ENCODE measurements at regions not wholly inside any gene's neighbourhood (a gene's known extent, or its start where the extent isn't known, plus 50 kb on each side); places are given as distances from the start of the nearest gene placed in this dataset.

- intact Hi-C loops (cut with DNase I), result no loop called here
Observed at GRCh38 chr5:135087950-135088349, 53.9 kb upstream of the PITX1 start.

GRCh38 chr5:135085936-135086725, 52.1 kb upstream of the PITX1 start:
- Histone ChIP-seq H3K4me3 (no peak overlapping the region), H3K27me3 (no peaks in the 10 kb centered on the region), H3K9me3 (peaks cover 0 to 5% (median 3%) of the 10 kb centered on the region in 4 donors), H3K36me3 (no peaks in the 10 kb centered on the region), H3K4me1 (peaks cover 0 to 10% (median 3%) of the 10 kb centered on the region in 4 donors), H3K27ac (no peak overlapping the region)
- TF ChIP-seq, protein P1, sequence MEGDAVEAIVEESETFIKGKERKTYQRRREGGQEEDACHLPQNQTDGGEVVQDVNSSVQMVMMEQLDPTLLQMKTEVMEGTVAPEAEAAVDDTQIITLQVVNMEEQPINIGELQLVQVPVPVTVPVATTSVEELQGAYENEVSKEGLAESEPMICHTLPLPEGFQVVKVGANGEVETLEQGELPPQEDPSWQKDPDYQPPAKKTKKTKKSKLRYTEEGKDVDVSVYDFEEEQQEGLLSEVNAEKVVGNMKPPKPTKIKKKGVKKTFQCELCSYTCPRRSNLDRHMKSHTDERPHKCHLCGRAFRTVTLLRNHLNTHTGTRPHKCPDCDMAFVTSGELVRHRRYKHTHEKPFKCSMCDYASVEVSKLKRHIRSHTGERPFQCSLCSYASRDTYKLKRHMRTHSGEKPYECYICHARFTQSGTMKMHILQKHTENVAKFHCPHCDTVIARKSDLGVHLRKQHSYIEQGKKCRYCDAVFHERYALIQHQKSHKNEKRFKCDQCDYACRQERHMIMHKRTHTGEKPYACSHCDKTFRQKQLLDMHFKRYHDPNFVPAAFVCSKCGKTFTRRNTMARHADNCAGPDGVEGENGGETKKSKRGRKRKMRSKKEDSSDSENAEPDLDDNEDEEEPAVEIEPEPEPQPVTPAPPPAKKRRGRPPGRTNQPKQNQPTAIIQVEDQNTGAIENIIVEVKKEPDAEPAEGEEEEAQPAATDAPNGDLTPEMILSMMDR (IDR thresholded peaks at IDR 0.05), result no peak
- TF ChIP-seq EP300 (IDR thresholded peaks at IDR 0.05), result no peak
- peak; percentile 38 for DNase-seq
- intact Hi-C loops (cut with DNase I), result no loop called here
- WGBS, 2 donors, result 90 to 93% methylated on average over 17 of the region's 17 CpGs

More at GRCh38 chr5:135087950-135088349, 53.9 kb upstream of the PITX1 start:
- no peak for DNase-seq
- H3K27ac ChIP-seq, result no peak overlapping the region
- no peaks in the 10 kb centered on the region for H3K36me3 ChIP-seq
- no peaks in the 10 kb centered on the region for H3K27me3 ChIP-seq
- H3K4me1 ChIP-seq, result peaks cover 0 to 10% (median 3%) of the 10 kb centered on the region in 4 donors
- H3K9me3 ChIP-seq, result no peaks in the 10 kb centered on the region
- WGBS, 2 donors, result 82 to 85% methylated on average over 1 of the region's 1 CpG
- TF ChIP-seq, protein P1 (IDR thresholded peaks at IDR 0.05), result no peak
- TF ChIP-seq POLR2AphosphoS5 (IDR thresholded peaks at IDR 0.05) (no peak), EP300 (IDR thresholded peaks at IDR 0.05) (no peak), POLR2A (IDR thresholded peaks at IDR 0.05) (no peak)
- H3K4me3 ChIP-seq, result no peak overlapping the region

DNA sequence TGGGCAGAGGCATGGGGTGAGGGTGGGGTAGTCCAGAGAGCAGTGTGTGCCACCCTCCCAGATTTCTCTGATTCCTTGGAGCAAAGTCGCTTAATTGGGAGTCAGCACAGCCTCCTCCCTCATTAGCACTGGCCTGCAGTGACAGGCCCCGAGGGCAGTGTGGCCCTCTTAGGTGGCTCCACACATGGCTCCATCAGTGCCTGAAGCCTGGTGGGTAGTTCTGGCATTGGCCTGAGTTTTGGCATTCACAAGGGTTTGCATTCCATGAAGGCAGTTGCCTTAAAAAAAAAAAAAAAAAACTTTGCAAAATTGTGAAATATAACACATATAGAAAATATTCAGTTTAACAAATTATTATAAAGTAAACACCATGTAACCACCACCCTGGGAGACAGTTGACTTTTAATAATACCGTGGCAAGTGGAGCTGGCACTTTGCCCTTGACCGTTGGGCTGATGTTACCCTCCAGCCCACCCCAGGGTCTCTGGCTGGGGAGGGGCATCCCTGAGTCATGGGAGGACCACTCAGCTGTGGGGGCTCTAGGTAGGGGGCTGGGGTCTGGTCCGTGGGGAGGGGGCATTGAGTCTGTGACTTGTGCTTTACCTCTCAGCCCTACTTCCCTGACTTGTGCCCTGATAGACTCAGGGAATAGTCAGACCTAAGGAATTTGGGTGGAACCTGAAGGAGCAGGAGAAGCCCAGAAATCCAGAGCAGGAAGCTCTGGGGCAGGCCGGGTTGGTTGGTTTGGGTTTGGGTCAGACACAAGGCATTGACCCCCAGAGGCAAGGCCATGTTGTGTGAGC, 51.3 kb upstream of the PITX1 start:
- WGBS, 2 donors, result 64 to 83% methylated on average over 6 of the region's 6 CpGs
- peak; percentile 35 for DNase-seq
- no peaks in the 10 kb centered on the region for H3K27me3 ChIP-seq
- H3K4me1 ChIP-seq, result peaks cover 0 to 10% (median 3%) of the 10 kb centered on the region in 4 donors
- TF ChIP-seq POLR2AphosphoS5 (IDR thresholded peaks at IDR 0.05) (no peak), EP300 (IDR thresholded peaks at IDR 0.05) (no peak), POLR2A (IDR thresholded peaks at IDR 0.05) (no peak)
- TF ChIP-seq, protein P1 (IDR thresholded peaks at IDR 0.05), result no peak
- H3K36me3 ChIP-seq, result no peaks in the 10 kb centered on the region
- intact Hi-C loops (cut with DNase I), result no loop called here
- no peak overlapping the region for H3K27ac ChIP-seq
- peaks cover 0 to 8% (median 4%) of the 10 kb centered on the region in 4 donors for H3K9me3 ChIP-seq
- H3K4me3 ChIP-seq, result no peak overlapping the region
